ENCODE measurements at regions not wholly inside any gene's neighbourhood (a gene's known extent, or its start where the extent isn't known, plus 50 kb on each side); places are given as distances from the start of the nearest gene placed in this dataset.

- intact Hi-C loops (cut with micrococcal nuclease; ENCODE audit: unreplicated experiment) = no loop called here
- H3K27me3 ChIP-seq (replicated peaks; ENCODE audit: insufficient read depth, low read depth, low read length, poor library complexity) = peaks cover 20% of the 10 kb centered on the region
- TF ChIP-seq EZH2 (IDR thresholded peaks at IDR 0.05; ENCODE audit: borderline replicate concordance, low read depth, low read length, poor library complexity, severe bottlenecking) (no peak), CTCF (conservative IDR thresholded peaks at IDR 0.05; ENCODE audit: low read depth, low read length) (no peak)
- DNase-seq (ENCODE audit: low spot score) = no peak
- H3K27ac ChIP-seq (ENCODE audit: low read depth, low read length, poor library complexity, severe bottlenecking) = no peak overlapping the region
- H3K4me1 ChIP-seq (ENCODE audit: insufficient read depth, low read length, poor library complexity, severe bottlenecking) = no peaks in the 10 kb centered on the region
- no TSS peak for BruUV-seq (replicated peaks)
- CTCF ChIA-PET = no interaction called here
- POLR2A ChIA-PET (ENCODE audit: low non-redundant PET) = no interaction called here
- no peaks in the 10 kb centered on the region for H3K36me3 ChIP-seq (ENCODE audit: insufficient read depth, low read length, poor library complexity, severe bottlenecking)
- H3K4me3 ChIP-seq (ENCODE audit: low read depth, low read length, poor library complexity, severe bottlenecking) = no peak overlapping the region
- no peaks in the 10 kb centered on the region for H3K9me3 ChIP-seq (ENCODE audit: low read depth, low read length, poor library complexity, severe bottlenecking)
Observed at GRCh38 chr18:25814841-25815458, 275.5 kb downstream of the SS18 start.

GRCh38 chr18:25813110-25813509, 277.3 kb downstream of the SS18 start:
- Histone ChIP-seq H3K4me1 (ENCODE audit: insufficient read depth, low read length, poor library complexity, severe bottlenecking) (no peaks in the 10 kb centered on the region), H3K36me3 (ENCODE audit: insufficient read depth, low read length, poor library complexity, severe bottlenecking) (no peaks in the 10 kb centered on the region), H3K9me3 (ENCODE audit: low read depth, low read length, poor library complexity, severe bottlenecking) (no peaks in the 10 kb centered on the region), H3K27ac (ENCODE audit: low read depth, low read length, poor library complexity, severe bottlenecking) (no peak overlapping the region), H3K4me3 (ENCODE audit: low read depth, low read length, poor library complexity, severe bottlenecking) (no peak overlapping the region), H3K27me3 (replicated peaks; ENCODE audit: insufficient read depth, low read depth, low read length, poor library complexity) (peaks cover 20% of the 10 kb centered on the region)
- no peak for DNase-seq (ENCODE audit: low spot score)
- TF ChIP-seq EZH2 (IDR thresholded peaks at IDR 0.05; ENCODE audit: borderline replicate concordance, low read depth, low read length, poor library complexity, severe bottlenecking) (no peak), CTCF (conservative IDR thresholded peaks at IDR 0.05; ENCODE audit: low read depth, low read length) (no peak)
- BruUV-seq (replicated peaks) = no TSS peak
- CTCF ChIA-PET = no interaction called here
- POLR2A ChIA-PET (ENCODE audit: low non-redundant PET) = no interaction called here
- intact Hi-C loops (cut with micrococcal nuclease; ENCODE audit: unreplicated experiment) = no loop called here

- ChIA-PET CTCF (no interaction called here), POLR2A (ENCODE audit: low non-redundant PET) (no interaction called here)
- H3K9me3 ChIP-seq (ENCODE audit: low read depth, low read length, poor library complexity, severe bottlenecking) = no peaks in the 10 kb centered on the region
- no peak for TF ChIP-seq CTCF (conservative IDR thresholded peaks at IDR 0.05; ENCODE audit: low read depth, low read length)
- no peak for TF ChIP-seq EZH2 (IDR thresholded peaks at IDR 0.05; ENCODE audit: borderline replicate concordance, low read depth, low read length, poor library complexity, severe bottlenecking)
- H3K4me3 ChIP-seq (ENCODE audit: low read depth, low read length, poor library complexity, severe bottlenecking) = no peak overlapping the region
- H3K27ac ChIP-seq (ENCODE audit: low read depth, low read length, poor library complexity, severe bottlenecking) = no peak overlapping the region
- intact Hi-C loops (cut with micrococcal nuclease; ENCODE audit: unreplicated experiment) = no loop called here
- DNase-seq (ENCODE audit: low spot score) = no peak
- no TSS peak for BruUV-seq (replicated peaks)
- H3K27me3 ChIP-seq (replicated peaks; ENCODE audit: insufficient read depth, low read depth, low read length, poor library complexity) = peaks cover 20% of the 10 kb centered on the region
- no peaks in the 10 kb centered on the region for H3K36me3 ChIP-seq (ENCODE audit: insufficient read depth, low read length, poor library complexity, severe bottlenecking)
- H3K4me1 ChIP-seq (ENCODE audit: insufficient read depth, low read length, poor library complexity, severe bottlenecking) = no peaks in the 10 kb centered on the region
Observed at GRCh38 chr18:25810736-25811135, 279.7 kb downstream of the SS18 start.

Measured in A673 (cell line).